Gastrocnemius medialis (tissue), 4 donors: ENCODE measurements at regions not wholly inside any gene's neighbourhood (a gene's known extent, or its start where the extent isn't known, plus 50 kb on each side); places are given as distances from the start of the nearest gene placed in this dataset.

Experiments used
- ATAC-seq, 2 donors: fragments of 150-250 bp; one replicate each; pipeline ENCODE4 v1.9.1; 2016
- DNase-seq, 2 donors: peaks; one replicate each; pipeline ENCODE4 v3.0.0-alpha.2; 2019
- H3K27ac ChIP-seq, 4 donors: fragments of 200-600 bp; sonication (generic); 1 replicate in 1 of 4; 2 replicates in 3 of 4; pipeline ENCODE4 v1.5.1; 2016 to 2018; ENCODE audit warnings: mild to moderate bottlenecking in 2 of 4, moderate library complexity in 1 of 4
- H3K27me3 ChIP-seq, 3 donors: fragments of 200-600 bp; sonication (generic) in 2 of 3; 1 replicate in 1 of 3; 2 replicates in 2 of 3; pipeline versions ENCODE4 v1.5.1 to v1.6.0; 2016 to 2019; ENCODE audit warnings: mild to moderate bottlenecking in 1 of 3, moderate library complexity in 1 of 3
- H3K36me3 ChIP-seq, 2 donors: fragments of 200-600 bp; sonication (generic) in 1 of 2; one replicate each; pipeline ENCODE4 v1.5.1; 2017 to 2018
- H3K4me1 ChIP-seq, 2 donors: fragments of 200-600 bp; sonication (generic) in 1 of 2; one replicate each; pipeline ENCODE4 v1.5.1; 2016 to 2017; ENCODE audit warnings: mild to moderate bottlenecking in 2 of 2
- H3K4me3 ChIP-seq, 4 donors: fragments of 200-600 bp; sonication (generic) in 3 of 4; 1 replicate in 1 of 4; 2 replicates in 3 of 4; pipeline ENCODE4 v1.5.1; 2016 to 2019; ENCODE audit warnings: mild to moderate bottlenecking in 2 of 4
- H3K9me3 ChIP-seq, 3 donors: fragments of 200-600 bp; sonication (generic) in 2 of 3; 1 replicate in 1 of 3; 2 replicates in 2 of 3; pipeline ENCODE4 v1.5.1; 2016 to 2019
- POLR2A ChIP-seq, 2 donors: fragments of 450-650 bp; IDR thresholded peaks; one replicate each; pipeline ENCODE4 v1.6.1; 2017; ENCODE audit warnings: antibody characterized with exemption in 2 of 2, mild to moderate bottlenecking in 2 of 2, moderate library complexity in 2 of 2
- in situ Hi-C, 4 donors: fragments of 200-750 bp; cut with MboI; loops; one replicate each; pipeline versions ENCODE4 v1.15.0 to v1.8.0; 2017; ENCODE audit warnings: low sequenced_read_pairs in 4 of 4
- intact Hi-C: fragments of 100-400 bp; cut with DNase I; formaldehyde crosslinking; loops from one replicate; pipeline ENCODE4 v1.15.1; 2023; ENCODE audit warnings: low total_unique reads
- TF ChIP-seq, protein P1 (sequence below), 5 experiments: fragments of 450-650 bp in 3 of 5; fragments of 200-600 bp in 2 of 5; sonication (generic) in 2 of 5; IDR thresholded peaks in 4 of 5; conservative IDR thresholded peaks in 1 of 5; 1 replicate in 4 of 5; 2 replicates in 1 of 5; pipeline ENCODE4 v1.5.1; 2016 to 2019; ENCODE audit warnings: antibody characterized with exemption in 5 of 5, mild to moderate bottlenecking in 3 of 5, moderate library complexity in 3 of 5

GRCh38 chr1:187275985-187276575, 447.3 kb downstream of the PLA2G4A start:
- TF ChIP-seq POLR2A (IDR thresholded peaks at IDR 0.05), result no peak
- TF ChIP-seq, protein P1, sequence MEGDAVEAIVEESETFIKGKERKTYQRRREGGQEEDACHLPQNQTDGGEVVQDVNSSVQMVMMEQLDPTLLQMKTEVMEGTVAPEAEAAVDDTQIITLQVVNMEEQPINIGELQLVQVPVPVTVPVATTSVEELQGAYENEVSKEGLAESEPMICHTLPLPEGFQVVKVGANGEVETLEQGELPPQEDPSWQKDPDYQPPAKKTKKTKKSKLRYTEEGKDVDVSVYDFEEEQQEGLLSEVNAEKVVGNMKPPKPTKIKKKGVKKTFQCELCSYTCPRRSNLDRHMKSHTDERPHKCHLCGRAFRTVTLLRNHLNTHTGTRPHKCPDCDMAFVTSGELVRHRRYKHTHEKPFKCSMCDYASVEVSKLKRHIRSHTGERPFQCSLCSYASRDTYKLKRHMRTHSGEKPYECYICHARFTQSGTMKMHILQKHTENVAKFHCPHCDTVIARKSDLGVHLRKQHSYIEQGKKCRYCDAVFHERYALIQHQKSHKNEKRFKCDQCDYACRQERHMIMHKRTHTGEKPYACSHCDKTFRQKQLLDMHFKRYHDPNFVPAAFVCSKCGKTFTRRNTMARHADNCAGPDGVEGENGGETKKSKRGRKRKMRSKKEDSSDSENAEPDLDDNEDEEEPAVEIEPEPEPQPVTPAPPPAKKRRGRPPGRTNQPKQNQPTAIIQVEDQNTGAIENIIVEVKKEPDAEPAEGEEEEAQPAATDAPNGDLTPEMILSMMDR (IDR thresholded peaks at IDR 0.05 in 4 of 5, conservative IDR thresholded peaks at IDR 0.05 in 1 of 5), result no peak
- DNase-seq (no peak), ATAC-seq (no peak)
- H3K36me3 ChIP-seq, result no peaks in the 10 kb centered on the region
- no peaks in the 10 kb centered on the region for H3K9me3 ChIP-seq
- no peak overlapping the region for H3K4me3 ChIP-seq
- in situ Hi-C loops, result no loop called here
- H3K27me3 ChIP-seq, result no peaks in the 10 kb centered on the region
- intact Hi-C loops, result no loop called here
- no peak overlapping the region for H3K27ac ChIP-seq
- H3K4me1 ChIP-seq, result no peaks in the 10 kb centered on the region

GRCh38 chr1:187276677-187277076, 447.9 kb downstream of the PLA2G4A start:
- DNase-seq (no peak), ATAC-seq (no peak)
- H3K4me1 ChIP-seq, result no peaks in the 10 kb centered on the region
- intact Hi-C loops (no loop called here), in situ Hi-C loops (no loop called here)
- no peaks in the 10 kb centered on the region for H3K36me3 ChIP-seq
- H3K9me3 ChIP-seq, result no peaks in the 10 kb centered on the region
- no peaks in the 10 kb centered on the region for H3K27me3 ChIP-seq
- no peak overlapping the region for H3K4me3 ChIP-seq
- H3K27ac ChIP-seq, result no peak overlapping the region
- no peak for TF ChIP-seq POLR2A (IDR thresholded peaks at IDR 0.05)
- TF ChIP-seq, protein P1 (IDR thresholded peaks at IDR 0.05 in 4 of 5, conservative IDR thresholded peaks at IDR 0.05 in 1 of 5), result no peak

DNA sequence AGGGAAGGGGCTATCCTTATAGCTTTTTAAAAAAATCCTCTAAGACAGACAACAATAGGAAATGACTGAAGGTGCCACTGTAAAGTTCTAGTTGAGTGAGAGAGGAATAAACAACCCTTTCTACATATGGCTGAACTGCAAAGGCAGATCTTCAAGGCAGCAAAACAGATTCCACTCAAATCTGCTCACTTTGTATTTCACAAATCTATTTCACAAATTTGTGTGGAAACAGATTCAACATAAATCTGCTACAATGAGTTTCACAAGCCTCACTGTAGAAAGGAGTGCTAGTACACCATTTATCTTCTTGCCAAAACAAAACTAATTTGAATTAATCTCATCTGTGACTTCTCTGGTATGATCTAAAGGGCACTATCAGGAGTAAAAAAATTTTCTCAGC, 451.3 kb downstream of the PLA2G4A start:
- DNase-seq (no peak), ATAC-seq (no peak)
- in situ Hi-C loops, result no loop called here
- no peaks in the 10 kb centered on the region for H3K9me3 ChIP-seq
- no peak for TF ChIP-seq POLR2A (IDR thresholded peaks at IDR 0.05)
- H3K36me3 ChIP-seq, result no peaks in the 10 kb centered on the region
- no peak overlapping the region for H3K4me3 ChIP-seq
- H3K27me3 ChIP-seq, result no peaks in the 10 kb centered on the region
- intact Hi-C loops, result no loop called here
- no peak overlapping the region for H3K27ac ChIP-seq
- no peaks in the 10 kb centered on the region for H3K4me1 ChIP-seq

DNA sequence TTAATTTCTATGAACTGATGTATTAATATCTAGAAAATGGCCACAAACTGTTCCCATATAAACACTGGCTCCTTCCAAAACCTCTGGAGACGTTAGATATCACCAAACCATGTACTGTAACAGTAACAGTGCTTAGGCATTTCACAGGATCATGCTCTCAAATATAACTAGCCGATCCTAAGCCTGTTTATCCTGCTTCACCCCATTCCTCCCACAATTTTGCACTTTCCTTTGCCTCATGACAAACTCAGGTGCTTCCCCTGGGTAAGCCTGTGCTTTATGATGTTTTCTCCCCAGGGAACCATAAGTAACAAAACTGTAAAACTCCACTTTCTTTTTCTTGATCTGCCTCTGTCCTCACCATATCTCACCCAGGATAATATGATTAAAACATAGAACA, 452.3 kb downstream of the PLA2G4A start:
- ATAC-seq (no peak), DNase-seq (no peak)
- H3K27me3 ChIP-seq, result no peaks in the 10 kb centered on the region
- no peak overlapping the region for H3K4me3 ChIP-seq
- no peaks in the 10 kb centered on the region for H3K36me3 ChIP-seq
- in situ Hi-C loops, result no loop called here
- no peaks in the 10 kb centered on the region for H3K9me3 ChIP-seq
- H3K4me1 ChIP-seq, result no peaks in the 10 kb centered on the region
- intact Hi-C loops, result no loop called here
- no peak overlapping the region for H3K27ac ChIP-seq
- no peak for TF ChIP-seq POLR2A (IDR thresholded peaks at IDR 0.05)
- TF ChIP-seq, protein P1 (IDR thresholded peaks at IDR 0.05 in 4 of 5, conservative IDR thresholded peaks at IDR 0.05 in 1 of 5), result no peak

DNA sequence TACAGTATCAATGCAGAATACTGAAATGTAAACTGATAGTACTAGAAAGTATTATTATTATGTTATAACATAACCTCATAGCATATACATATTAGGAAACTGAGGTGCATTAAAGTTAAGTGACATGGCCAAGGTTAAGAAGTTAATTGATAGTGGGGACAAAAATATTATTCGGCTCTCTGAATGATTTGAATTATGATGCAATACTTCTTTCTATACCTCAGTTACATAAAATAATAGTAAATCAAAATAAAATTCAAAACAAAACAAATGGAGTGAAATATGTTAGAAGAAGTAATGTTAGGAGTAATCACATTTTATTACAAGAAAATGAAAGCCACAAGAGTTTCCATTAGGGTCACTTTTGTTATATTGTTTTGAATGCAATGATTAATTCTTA, 455.2 kb downstream of the PLA2G4A start:
- H3K36me3 ChIP-seq, result no peaks in the 10 kb centered on the region
- no peaks in the 10 kb centered on the region for H3K4me1 ChIP-seq
- H3K27me3 ChIP-seq, result no peaks in the 10 kb centered on the region
- no peaks in the 10 kb centered on the region for H3K9me3 ChIP-seq
- DNase-seq (no peak), ATAC-seq (no peak)
- no peak for TF ChIP-seq POLR2A (IDR thresholded peaks at IDR 0.05)
- TF ChIP-seq, protein P1 (IDR thresholded peaks at IDR 0.05 in 4 of 5, conservative IDR thresholded peaks at IDR 0.05 in 1 of 5), result no peak
- in situ Hi-C loops, result no loop called here
- H3K4me3 ChIP-seq, result no peak overlapping the region
- no peak overlapping the region for H3K27ac ChIP-seq
- intact Hi-C loops, result no loop called here
